Globus pallidus (tissue), 1 donor: ENCODE measurements at regions not wholly inside any gene's neighbourhood (a gene's known extent, or its start where the extent isn't known, plus 50 kb on each side); places are given as distances from the start of the nearest gene placed in this dataset.
"Not testable (repeated sequence)": the region's sequence is repeated elsewhere in the genome, so short reads cannot be mapped to it uniquely, and the experiment has no call there.

Experiments
- DNase-seq: peaks from one replicate; pipeline ENCODE4 v3.0.0-alpha.2; 2015; ENCODE audit warnings: low spot score

GRCh38 chr9:40906879-40907278 is 221.6 kb downstream of the FOXD4L6 start:
- DNase-seq = not testable (repeated sequence)

- not testable (repeated sequence) for DNase-seq
These were observed 236.2 kb downstream of the FOXD4L6 start for GRCh38 chr9:40892315-40892714.

- not testable (repeated sequence) for DNase-seq
These were observed 242.6 kb downstream of the FOXD4L6 start for GRCh38 chr9:40885858-40886257.

- DNase-seq = not testable (repeated sequence)
These were observed 243.5 kb downstream of the FOXD4L6 start for GRCh38 chr9:40884902-40885490.

GRCh38 chr9:40884072-40884901 is 244.2 kb downstream of the FOXD4L6 start:
- DNase-seq = no peak

GRCh38 chr9:40883423-40884071 is 244.9 kb downstream of the FOXD4L6 start:
- DNase-seq = not testable (repeated sequence)

- not testable (repeated sequence) for DNase-seq
These were observed 254.7 kb downstream of the FOXD4L6 start for GRCh38 chr9:40873753-40874295.

GRCh38 chr9:40868437-40868836 is 260.0 kb downstream of the FOXD4L6 start:
- DNase-seq = not testable (repeated sequence)
